Fibroblast of the aortic adventitia (primary cell): ENCODE measurements at regions not wholly inside any gene's neighbourhood (a gene's known extent, or its start where the extent isn't known, plus 50 kb on each side); places are given as distances from the start of the nearest gene placed in this dataset.
"Not testable (repeated sequence)": the region's sequence is repeated elsewhere in the genome, so short reads cannot be mapped to it uniquely, and the experiment has no call there.

Experiments used
- DNase-seq: peaks from one replicate; pipeline ENCODE4 v3.0.0-alpha.2; 2010; ENCODE audit warnings: low read depth
- H3K4me3 ChIP-seq: 2 replicates; pipeline ENCODE4 v1.5.1; 2011; ENCODE audit warnings: low read depth, mild to moderate bottlenecking, control low read depth, low read length, moderate library complexity
- CTCF ChIP-seq: IDR thresholded peaks from 2 replicates; pipeline ENCODE4 v1.5.1; 2011; ENCODE audit warnings: mild to moderate bottlenecking, low read length, control low read depth, inconsistent platforms; ENCODE audit not compliant: insufficient read depth

- H3K4me3 ChIP-seq, result no peak overlapping the region
- TF ChIP-seq CTCF, result no peak
- no peak for DNase-seq
Measured at GRCh38 chr3:21902956-21903355, 151.9 kb upstream of the ZNF385D start.

- TF ChIP-seq CTCF, result no peak
- H3K4me3 ChIP-seq, result no peak overlapping the region
- DNase-seq, result no peak
Measured at GRCh38 chr3:21909096-21909495, 158.1 kb upstream of the ZNF385D start.

GRCh38 chr3:21912711-21913110 is 161.7 kb upstream of the ZNF385D start:
- TF ChIP-seq CTCF, result no peak
- H3K4me3 ChIP-seq, result no peak overlapping the region
- DNase-seq, result peak; percentile 39

GRCh38 chr3:21913791-21914190 is 162.8 kb upstream of the ZNF385D start:
- no peak for DNase-seq
- TF ChIP-seq CTCF, result no peak

GRCh38 chr3:21914451-21914850 is 163.4 kb upstream of the ZNF385D start:
- DNase-seq, result no peak
- TF ChIP-seq CTCF, result no peak
- no peak overlapping the region for H3K4me3 ChIP-seq

More at GRCh38 chr3:21913791-21914190, 162.8 kb upstream of the ZNF385D start:
- no peak overlapping the region for H3K4me3 ChIP-seq

- no peak for TF ChIP-seq CTCF
- no peak for DNase-seq
- H3K4me3 ChIP-seq, result no peak overlapping the region
Measured at GRCh38 chr3:21919383-21919782, 168.4 kb upstream of the ZNF385D start.

- TF ChIP-seq CTCF, result no peak
- DNase-seq, result peak; percentile 71
- H3K4me3 ChIP-seq, result no peak overlapping the region
Measured at GRCh38 chr3:21920421-21920861, 169.4 kb upstream of the ZNF385D start.

GRCh38 chr3:21923156-21923555 is 172.1 kb upstream of the ZNF385D start:
- DNase-seq, H3K4me3 ChIP-seq: not testable (repeated sequence)
